GM21825 (cell line): ENCODE measurements at regions not wholly inside any gene's neighbourhood (a gene's known extent, or its start where the extent isn't known, plus 50 kb on each side); places are given as distances from the start of the nearest gene placed in this dataset.

ENCODE experiments used
- ATAC-seq: cut with Tn5 transposase; IDR thresholded peaks from one replicate; pipeline ENCODE4 v1.9.1; 2021; ENCODE audit warnings: mild to moderate bottlenecking, moderate library complexity; ENCODE audit not compliant: unreplicated experiment

- no peak for ATAC-seq
Observed at GRCh38 chr5:73267766-73268435, 94.9 kb downstream of the TMEM174 start.

GRCh38 chr5:73266925-73267765, 94.2 kb downstream of the TMEM174 start:
- ATAC-seq: no peak

GRCh38 chr5:73266176-73266738, 93.3 kb downstream of the TMEM174 start:
- ATAC-seq: no peak

- ATAC-seq: no peak
Observed at GRCh38 chr5:73265641-73266040, 92.6 kb downstream of the TMEM174 start.

- ATAC-seq: no peak
Observed at GRCh38 chr5:73264631-73265030, 91.6 kb downstream of the TMEM174 start.

- ATAC-seq: no peak
Observed at GRCh38 chr5:73263001-73263710, 90.2 kb downstream of the TMEM174 start.

GRCh38 chr5:73256862-73257261, 83.9 kb downstream of the TMEM174 start:
- ATAC-seq: no peak

- no peak for ATAC-seq
Observed at GRCh38 chr5:73256462-73256861, 83.5 kb downstream of the TMEM174 start.

GRCh38 chr5:73256012-73256411, 83.0 kb downstream of the TMEM174 start:
- no peak for ATAC-seq

GRCh38 chr5:73254642-73255041, 81.6 kb downstream of the TMEM174 start:
- ATAC-seq: no peak

- no peak for ATAC-seq
Observed at GRCh38 chr5:73253047-73253660, 80.2 kb downstream of the TMEM174 start.

- no peak for ATAC-seq
Observed at GRCh38 chr5:73250645-73251044, 77.7 kb downstream of the TMEM174 start.

- ATAC-seq: no peak
Observed at GRCh38 chr5:73242735-73243134, 69.7 kb downstream of the TMEM174 start.

GRCh38 chr5:73238873-73239272, 65.9 kb downstream of the TMEM174 start:
- ATAC-seq: no peak

- ATAC-seq: no peak
Observed at GRCh38 chr5:73236541-73237128, 63.6 kb downstream of the TMEM174 start.

GRCh38 chr5:73234204-73234555, 61.2 kb downstream of the TMEM174 start:
- no peak for ATAC-seq

GRCh38 chr5:73233461-73234203, 60.6 kb downstream of the TMEM174 start:
- no peak for ATAC-seq

- no peak for ATAC-seq
Observed at GRCh38 chr5:73233053-73233460, 60.1 kb downstream of the TMEM174 start.

GRCh38 chr5:73232266-73233041, 59.5 kb downstream of the TMEM174 start:
- no peak for ATAC-seq
